Pons (tissue), 1 donor: ENCODE measurements at regions not wholly inside any gene's neighbourhood (a gene's known extent, or its start where the extent isn't known, plus 50 kb on each side); places are given as distances from the start of the nearest gene placed in this dataset.

ENCODE experiments used
- DNase-seq: peaks from one replicate; pipeline ENCODE4 v3.0.0-alpha.2; 2016; ENCODE audit warnings: low spot score

- no peak for DNase-seq
Observed at GRCh38 chr5:174336479-174336878, 291.0 kb downstream of the NSG2 start.

GRCh38 chr5:174337276-174338184 lies 292.0 kb downstream of the NSG2 start:
- no peak for DNase-seq

- DNase-seq = no peak
Observed at GRCh38 chr5:174338185-174339010, 292.9 kb downstream of the NSG2 start.

- DNase-seq = no peak
Observed at GRCh38 chr5:174339130-174339529, 293.6 kb downstream of the NSG2 start.

GRCh38 chr5:174340226-174340625 lies 294.7 kb downstream of the NSG2 start:
- no peak for DNase-seq

- no peak for DNase-seq
Observed at GRCh38 chr5:174342696-174343095, 297.2 kb downstream of the NSG2 start.

- no peak for DNase-seq
Observed at GRCh38 chr5:174343826-174344225, 298.3 kb downstream of the NSG2 start.

- DNase-seq = no peak
Observed at GRCh38 chr5:174344335-174344734, 298.8 kb downstream of the NSG2 start.

GRCh38 chr5:174347183-174347582 lies 301.7 kb downstream of the NSG2 start:
- no peak for DNase-seq

- DNase-seq = no peak
Observed at GRCh38 chr5:174348311-174348981, 302.9 kb downstream of the NSG2 start.

- no peak for DNase-seq
Observed at GRCh38 chr5:174352681-174353080, 307.2 kb downstream of the NSG2 start.

GRCh38 chr5:174354571-174354970 lies 309.1 kb downstream of the NSG2 start:
- DNase-seq = no peak

GRCh38 chr5:174355208-174355612 lies 309.7 kb downstream of the NSG2 start:
- no peak for DNase-seq

GRCh38 chr5:174355995-174356394 lies 310.5 kb downstream of the NSG2 start:
- no peak for DNase-seq

GRCh38 chr5:174356536-174356935 lies 311.0 kb downstream of the NSG2 start:
- DNase-seq = no peak

- no peak for DNase-seq
Observed at GRCh38 chr5:174358276-174358675, 312.8 kb downstream of the NSG2 start.

GRCh38 chr5:174359071-174359470 lies 313.6 kb downstream of the NSG2 start:
- DNase-seq = no peak

- DNase-seq = no peak
Observed at GRCh38 chr5:174362514-174362913, 317.0 kb downstream of the NSG2 start.

- no peak for DNase-seq
Observed at GRCh38 chr5:174363934-174364333, 318.4 kb downstream of the NSG2 start.

GRCh38 chr5:174364676-174365075 lies 319.2 kb downstream of the NSG2 start:
- DNase-seq = no peak

- no peak for DNase-seq
Observed at GRCh38 chr5:174371600-174372094, 326.1 kb downstream of the NSG2 start.

GRCh38 chr5:174374206-174374605 lies 328.7 kb downstream of the NSG2 start:
- no peak for DNase-seq
